ENCODE measurements at regions not wholly inside any gene's neighbourhood (a gene's known extent, or its start where the extent isn't known, plus 50 kb on each side); places are given as distances from the start of the nearest gene placed in this dataset.
"Not testable (repeated sequence)": the region's sequence is repeated elsewhere in the genome, so short reads cannot be mapped to it uniquely, and the experiment has no call there.

DNA sequence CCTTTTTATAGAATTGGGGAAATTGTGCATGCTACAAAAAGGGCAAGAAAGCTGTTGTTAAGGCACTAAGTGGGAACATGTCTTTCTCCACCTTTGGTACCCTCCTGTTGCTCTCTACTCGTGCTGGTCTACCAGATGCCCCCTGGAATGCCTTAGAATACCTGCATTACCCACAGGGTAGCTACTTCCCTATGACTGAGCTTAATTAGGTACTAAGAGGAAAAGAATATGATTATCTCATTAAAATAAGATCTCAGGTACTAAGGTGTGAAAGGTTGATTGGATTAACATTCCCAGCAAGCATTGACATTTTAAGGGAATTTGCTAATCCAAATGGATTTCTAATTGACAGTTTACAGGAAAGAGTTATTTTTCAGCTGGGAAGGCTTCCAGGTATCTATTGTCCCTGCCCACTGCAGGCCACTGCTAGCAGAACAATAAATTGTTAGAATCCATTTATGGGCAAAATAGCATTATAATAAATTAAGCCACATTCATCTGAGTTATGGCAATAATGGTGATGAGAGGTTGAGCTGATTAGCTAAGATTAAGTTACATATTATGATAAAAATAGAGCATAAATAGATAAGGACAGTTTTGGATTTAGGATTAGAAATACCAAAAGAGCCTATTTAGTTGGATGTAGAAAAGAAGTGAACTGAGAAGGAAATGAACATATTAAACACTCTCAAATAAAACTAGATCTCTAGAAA, 67.8 kb upstream of the GRIP1 start:
- Histone ChIP-seq H3K4me1 (ENCODE audit: control insufficient read depth, insufficient read depth, low read length, unreplicated experiment) (no peaks in the 10 kb centered on the region), H3K36me3 (ENCODE audit: insufficient read depth, low read length) (no peaks in the 10 kb centered on the region), H3K79me2 (ENCODE audit: control insufficient read depth, insufficient read depth, low read length, unreplicated experiment) (no peaks in the 10 kb centered on the region), H3K27me3 (ENCODE audit: insufficient read depth, low read length) (peaks cover 59% of the 10 kb centered on the region), H2AFZ (ENCODE audit: low read length, unreplicated experiment) (no peak overlapping the region), H3K27ac (ENCODE audit: low read depth, low read length) (no peak overlapping the region), H3K4me3 (ENCODE audit: low read depth, low read length) (no peak overlapping the region)

DNA sequence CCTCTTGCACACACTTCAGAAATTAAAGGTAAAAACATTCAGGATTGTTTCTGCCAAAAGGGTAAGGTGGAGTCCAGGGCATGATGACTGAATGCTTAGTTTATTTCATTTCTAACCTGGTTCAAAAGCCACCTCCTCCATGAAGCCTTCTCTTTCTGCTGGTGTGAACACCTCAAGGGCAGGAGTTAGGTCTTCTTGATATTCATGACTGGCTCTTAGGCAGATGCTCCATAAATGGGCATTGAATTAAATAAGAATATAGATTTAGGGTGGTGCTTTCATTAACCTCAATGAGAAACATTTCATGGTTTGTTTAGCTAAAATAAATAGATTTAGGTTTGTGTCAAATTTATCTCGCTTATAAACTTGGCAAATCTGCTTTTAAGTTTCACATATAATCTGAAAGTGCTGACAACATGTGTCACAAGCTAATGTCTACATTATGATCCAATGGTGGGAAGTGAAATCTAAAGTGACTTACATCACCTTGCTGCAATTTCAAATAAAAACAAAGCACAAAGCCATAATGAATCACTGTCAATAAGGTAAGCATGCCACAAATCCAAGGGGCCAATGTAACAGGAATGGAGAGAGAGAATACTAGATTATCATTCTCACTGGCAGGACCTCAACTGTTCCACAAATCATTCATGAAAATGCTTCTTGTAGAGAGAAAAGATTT, 72.7 kb upstream of the GRIP1 start:
- Histone ChIP-seq H3K79me2 (ENCODE audit: control insufficient read depth, insufficient read depth, low read length, unreplicated experiment) (no peaks in the 10 kb centered on the region), H3K27me3 (ENCODE audit: insufficient read depth, low read length) (peaks cover 58% of the 10 kb centered on the region), H3K36me3 (ENCODE audit: insufficient read depth, low read length) (no peaks in the 10 kb centered on the region), H3K4me1 (ENCODE audit: control insufficient read depth, insufficient read depth, low read length, unreplicated experiment) (no peaks in the 10 kb centered on the region), H2AFZ (ENCODE audit: low read length, unreplicated experiment) (no peak overlapping the region), H3K4me3 (ENCODE audit: low read depth, low read length) (no peak overlapping the region), H3K27ac (ENCODE audit: low read depth, low read length) (no peak overlapping the region)

DNA sequence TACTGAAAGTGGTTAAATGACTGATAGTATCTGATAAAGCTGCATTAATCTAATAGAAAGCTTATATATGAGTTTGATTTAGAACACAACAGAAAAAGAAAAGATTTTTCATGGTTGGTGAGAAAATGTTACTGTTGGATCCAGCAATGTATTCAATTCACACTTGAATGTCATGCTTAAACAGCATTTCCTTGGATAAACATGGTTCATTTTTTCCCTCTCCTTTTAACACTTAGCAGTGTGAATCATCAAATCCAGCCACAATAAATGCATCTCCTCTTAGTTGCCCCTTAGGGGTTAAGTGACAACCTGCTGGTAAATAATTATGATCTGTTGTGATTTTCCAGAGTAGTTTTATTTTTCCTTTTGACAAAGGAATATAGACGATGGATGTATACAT, 74.9 kb upstream of the GRIP1 start:
- Histone ChIP-seq H3K27me3 (ENCODE audit: insufficient read depth, low read length) (peaks cover 49% of the 10 kb centered on the region), H3K79me2 (ENCODE audit: control insufficient read depth, insufficient read depth, low read length, unreplicated experiment) (no peaks in the 10 kb centered on the region), H3K4me1 (ENCODE audit: control insufficient read depth, insufficient read depth, low read length, unreplicated experiment) (no peaks in the 10 kb centered on the region), H3K27ac (ENCODE audit: low read depth, low read length) (no peak overlapping the region), H3K36me3 (ENCODE audit: insufficient read depth, low read length) (no peaks in the 10 kb centered on the region), H2AFZ (ENCODE audit: low read length, unreplicated experiment) (no peak overlapping the region), H3K4me3 (ENCODE audit: low read depth, low read length) (no peak overlapping the region)

DNA sequence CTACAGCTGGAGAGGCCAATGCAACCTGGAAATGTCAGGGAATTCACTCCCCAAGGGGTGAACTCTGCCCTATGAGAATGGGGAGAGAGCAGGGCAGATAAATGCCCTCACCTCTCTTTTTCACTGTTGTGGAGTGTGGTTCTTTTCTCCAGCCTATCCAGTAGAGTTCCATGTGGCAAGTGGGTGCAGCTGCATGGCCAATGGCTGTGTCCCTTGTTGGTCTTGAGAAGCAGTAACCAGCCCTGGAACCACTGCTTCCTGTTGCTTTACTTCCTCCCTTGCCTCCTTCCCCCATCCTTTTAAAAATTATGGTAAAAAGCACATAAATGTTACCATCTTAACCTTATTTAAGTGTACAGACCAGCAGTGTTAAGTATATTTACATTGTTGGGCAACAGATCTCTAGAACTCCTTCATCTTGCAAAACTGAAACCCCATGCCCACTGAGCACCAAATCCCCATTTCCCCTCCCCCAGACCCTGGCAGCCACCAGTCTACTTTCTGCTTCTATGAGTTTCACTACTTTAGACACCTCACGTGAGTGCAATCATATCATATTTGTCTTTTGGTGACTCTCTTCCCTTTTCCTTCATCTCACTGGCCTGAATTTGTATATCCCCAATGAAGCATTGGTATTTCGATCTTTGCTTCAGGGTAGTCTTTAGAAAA, 77.0 kb upstream of the GRIP1 start:
- no peaks in the 10 kb centered on the region for H3K4me1 ChIP-seq (ENCODE audit: control insufficient read depth, insufficient read depth, low read length, unreplicated experiment)

DNA sequence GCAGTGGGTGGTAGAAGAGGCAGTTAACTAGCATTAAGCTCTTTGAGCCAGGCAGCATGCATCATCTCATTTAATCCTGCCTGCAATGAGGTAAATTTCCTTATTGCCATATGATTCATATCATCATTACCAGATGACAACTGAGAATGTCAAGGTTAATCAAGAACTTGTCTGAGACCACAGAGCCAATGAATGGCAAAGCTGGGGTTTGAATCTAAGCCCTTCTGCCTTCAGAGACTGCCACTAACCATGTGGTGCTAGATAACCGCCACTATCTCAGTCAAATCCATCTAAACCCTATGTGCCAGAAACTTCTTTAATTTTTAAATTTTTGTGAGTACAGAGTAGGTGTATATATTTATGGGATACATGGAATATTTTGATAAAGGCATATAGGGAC, 77.8 kb upstream of the GRIP1 start:
- no peaks in the 10 kb centered on the region for H3K79me2 ChIP-seq (ENCODE audit: control insufficient read depth, insufficient read depth, low read length, unreplicated experiment)
- no peak overlapping the region for H2AFZ ChIP-seq (ENCODE audit: low read length, unreplicated experiment)

More for the DNA sequence above, 77.0 kb upstream of the GRIP1 start:
- Histone ChIP-seq H3K27me3 (ENCODE audit: insufficient read depth, low read length) (peaks cover 37% of the 10 kb centered on the region), H3K27ac (ENCODE audit: low read depth, low read length) (no peak overlapping the region), H2AFZ (ENCODE audit: low read length, unreplicated experiment) (no peak overlapping the region), H3K79me2 (ENCODE audit: control insufficient read depth, insufficient read depth, low read length, unreplicated experiment) (no peaks in the 10 kb centered on the region), H3K36me3 (ENCODE audit: insufficient read depth, low read length) (no peaks in the 10 kb centered on the region), H3K4me3 (ENCODE audit: low read depth, low read length) (no peak overlapping the region)

DNA sequence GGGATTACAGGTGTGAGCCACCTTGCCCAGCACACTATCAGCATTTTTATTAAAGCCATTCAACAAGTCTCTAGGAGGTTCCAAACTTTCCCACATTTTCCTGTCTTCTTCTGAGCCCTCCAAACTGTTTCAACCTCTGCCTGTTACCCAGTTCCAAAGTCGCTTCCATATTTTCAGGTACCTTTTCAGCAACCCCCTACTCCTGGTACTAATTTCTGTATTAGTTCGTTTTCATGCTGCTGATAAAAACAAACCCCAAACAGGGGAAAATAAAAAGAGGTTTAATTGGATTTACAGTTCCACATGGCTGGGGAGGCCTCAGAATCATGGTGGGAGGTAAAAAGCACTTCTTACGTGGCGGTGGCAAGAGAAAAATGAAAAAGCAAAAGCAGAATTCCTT, 81.2 kb upstream of the GRIP1 start:
- H3K4me1 ChIP-seq (ENCODE audit: control insufficient read depth, insufficient read depth, low read length, unreplicated experiment); H3K4me3 ChIP-seq (ENCODE audit: low read depth, low read length); H3K27me3 ChIP-seq (ENCODE audit: insufficient read depth, low read length); H2AFZ ChIP-seq (ENCODE audit: low read length, unreplicated experiment); H3K79me2 ChIP-seq (ENCODE audit: control insufficient read depth, insufficient read depth, low read length, unreplicated experiment); H3K36me3 ChIP-seq (ENCODE audit: insufficient read depth, low read length); H3K27ac ChIP-seq (ENCODE audit: low read depth, low read length): not testable (repeated sequence)

More for the DNA sequence above, 77.8 kb upstream of the GRIP1 start:
- Histone ChIP-seq H3K27ac (ENCODE audit: low read depth, low read length) (no peak overlapping the region), H3K36me3 (ENCODE audit: insufficient read depth, low read length) (no peaks in the 10 kb centered on the region), H3K27me3 (ENCODE audit: insufficient read depth, low read length) (peaks cover 31% of the 10 kb centered on the region), H3K4me1 (ENCODE audit: control insufficient read depth, insufficient read depth, low read length, unreplicated experiment) (no peaks in the 10 kb centered on the region), H3K4me3 (ENCODE audit: low read depth, low read length) (no peak overlapping the region)

DNA sequence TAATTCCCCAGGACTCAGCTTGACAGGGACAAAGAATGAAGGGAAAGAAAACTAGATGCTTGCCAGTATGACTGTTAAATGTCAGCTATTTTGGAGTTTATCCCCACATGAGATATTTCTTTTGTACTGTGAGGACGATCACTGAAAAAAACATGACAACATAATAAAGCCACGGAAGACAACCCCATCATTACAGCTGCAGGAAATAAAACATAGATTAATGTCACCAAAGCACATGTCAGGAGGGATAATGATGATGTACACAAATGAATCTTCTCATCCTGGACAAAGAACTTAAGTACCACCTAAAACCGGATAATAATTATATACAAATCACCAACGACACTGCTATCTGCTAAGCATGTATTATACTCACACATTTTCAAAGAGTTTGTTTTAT, 84.6 kb upstream of the GRIP1 start:
- H3K27ac ChIP-seq (ENCODE audit: low read depth, low read length): no peak overlapping the region
- no peaks in the 10 kb centered on the region for H3K4me1 ChIP-seq (ENCODE audit: control insufficient read depth, insufficient read depth, low read length, unreplicated experiment)
- peaks cover 3% of the 10 kb centered on the region; the same call in 1 of the 2 replicates for H3K27me3 ChIP-seq (ENCODE audit: insufficient read depth, low read length)
- H3K36me3 ChIP-seq (ENCODE audit: insufficient read depth, low read length): no peaks in the 10 kb centered on the region
- no peak overlapping the region for H3K4me3 ChIP-seq (ENCODE audit: low read depth, low read length)
- H2AFZ ChIP-seq (ENCODE audit: low read length, unreplicated experiment): no peak overlapping the region
- H3K79me2 ChIP-seq (ENCODE audit: control insufficient read depth, insufficient read depth, low read length, unreplicated experiment): no peaks in the 10 kb centered on the region

DNA sequence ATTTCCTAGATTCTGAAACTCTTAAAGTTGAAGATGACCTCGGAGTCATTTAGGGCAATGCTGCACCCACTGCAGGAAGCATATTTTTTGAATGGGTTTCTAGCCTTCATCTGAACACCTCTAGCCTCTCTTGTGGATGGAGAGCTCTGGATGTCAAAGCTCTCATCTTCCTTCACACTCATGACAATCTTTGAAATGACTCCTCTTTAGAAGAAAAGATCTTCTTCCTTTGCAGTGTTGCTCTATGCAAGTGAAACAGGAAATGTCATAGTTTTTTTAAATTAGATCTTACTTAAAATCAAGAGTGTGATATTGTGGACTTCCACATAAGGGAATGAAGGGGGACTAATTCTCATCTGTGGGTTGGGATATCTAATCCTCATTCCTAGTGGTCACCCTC, 86.3 kb upstream of the GRIP1 start:
- H3K79me2 ChIP-seq (ENCODE audit: control insufficient read depth, insufficient read depth, low read length, unreplicated experiment): no peaks in the 10 kb centered on the region
- no peaks in the 10 kb centered on the region for H3K36me3 ChIP-seq (ENCODE audit: insufficient read depth, low read length)
- no peak overlapping the region for H2AFZ ChIP-seq (ENCODE audit: low read length, unreplicated experiment)
- peaks cover 3% of the 10 kb centered on the region; the same call in 1 of the 2 replicates for H3K27me3 ChIP-seq (ENCODE audit: insufficient read depth, low read length)
- H3K27ac ChIP-seq (ENCODE audit: low read depth, low read length): no peak overlapping the region
- no peaks in the 10 kb centered on the region for H3K4me1 ChIP-seq (ENCODE audit: control insufficient read depth, insufficient read depth, low read length, unreplicated experiment)
- no peak overlapping the region for H3K4me3 ChIP-seq (ENCODE audit: low read depth, low read length)

DNA sequence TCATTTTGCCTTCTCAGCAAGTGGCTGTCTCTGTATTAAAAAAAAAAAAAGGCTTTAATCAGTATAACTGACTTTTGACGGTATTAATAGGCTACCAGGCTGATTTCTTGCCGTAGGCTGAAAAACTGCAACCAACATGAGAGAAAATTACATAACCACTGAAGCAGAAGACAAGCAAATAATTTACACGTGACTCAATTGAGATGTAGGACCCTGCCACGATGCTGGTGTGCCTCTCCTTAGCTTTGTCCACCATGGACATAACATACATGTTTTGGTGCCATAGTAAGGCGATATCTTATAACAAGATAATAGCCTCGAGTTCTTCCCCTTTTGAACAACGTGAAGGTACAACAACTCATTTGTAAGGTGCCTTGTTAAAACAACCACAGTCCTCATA, 88.7 kb upstream of the GRIP1 start:
- no peak overlapping the region for H2AFZ ChIP-seq (ENCODE audit: low read length, unreplicated experiment)
- no peaks in the 10 kb centered on the region for H3K79me2 ChIP-seq (ENCODE audit: control insufficient read depth, insufficient read depth, low read length, unreplicated experiment)
- H3K4me3 ChIP-seq (ENCODE audit: low read depth, low read length): no peak overlapping the region
- no peak overlapping the region for H3K27ac ChIP-seq (ENCODE audit: low read depth, low read length)
- no peaks in the 10 kb centered on the region for H3K4me1 ChIP-seq (ENCODE audit: control insufficient read depth, insufficient read depth, low read length, unreplicated experiment)
- peaks cover 3% of the 10 kb centered on the region; the same call in 1 of the 2 replicates for H3K27me3 ChIP-seq (ENCODE audit: insufficient read depth, low read length)
- no peaks in the 10 kb centered on the region for H3K36me3 ChIP-seq (ENCODE audit: insufficient read depth, low read length)

DNA sequence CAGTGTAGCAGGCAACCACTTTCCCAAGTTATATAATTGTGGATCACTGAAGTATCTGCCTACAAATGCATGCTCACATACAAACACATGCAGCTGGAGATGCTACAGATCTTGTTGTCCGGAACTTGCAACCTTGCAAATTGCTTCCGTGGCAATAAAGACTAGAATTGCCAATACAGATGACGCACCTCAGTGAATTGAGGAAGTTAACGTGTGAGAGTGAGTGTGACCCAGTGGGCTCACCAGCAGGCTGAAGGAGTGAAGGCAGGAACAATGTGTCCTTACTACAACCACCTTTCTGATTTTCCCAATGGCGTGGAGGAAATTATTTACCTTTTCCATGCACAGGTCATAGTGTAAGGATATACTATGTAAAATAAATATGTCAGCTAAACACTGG, 89.4 kb upstream of the GRIP1 start:
- Histone ChIP-seq H3K27me3 (ENCODE audit: insufficient read depth, low read length) (peaks cover 2% of the 10 kb centered on the region; the same call in 1 of the 2 replicates), H3K79me2 (ENCODE audit: control insufficient read depth, insufficient read depth, low read length, unreplicated experiment) (no peaks in the 10 kb centered on the region), H3K36me3 (ENCODE audit: insufficient read depth, low read length) (no peaks in the 10 kb centered on the region), H3K4me3 (ENCODE audit: low read depth, low read length) (no peak overlapping the region), H3K27ac (ENCODE audit: low read depth, low read length) (no peak overlapping the region), H2AFZ (ENCODE audit: low read length, unreplicated experiment) (no peak overlapping the region), H3K4me1 (ENCODE audit: control insufficient read depth, insufficient read depth, low read length, unreplicated experiment) (no peaks in the 10 kb centered on the region)

Data from ACC112 (cell line).